MM.1S (cell line): ENCODE measurements at regions not wholly inside any gene's neighbourhood (a gene's known extent, or its start where the extent isn't known, plus 50 kb on each side); places are given as distances from the start of the nearest gene placed in this dataset.

Experiments used
- EZH2 ChIP-seq: fragments of 300-600 bp; sonication (generic); optimal IDR thresholded peaks from 2 replicates; pipeline ENCODE3; 2017; ENCODE audit warnings: low read depth, mild to moderate bottlenecking, antibody characterized with exemption, low read length, mixed read lengths
- EZH2phosphoT487 ChIP-seq: fragments of 300-600 bp; sonication (generic); IDR thresholded peaks from 2 replicates; pipeline ENCODE4 v1.6.1; 2018; ENCODE audit warnings: antibody characterized with exemption, low read length
- TF ChIP-seq, protein P1 (sequence below): fragments of 300-600 bp; sonication (generic); IDR thresholded peaks from 2 replicates; pipeline ENCODE4 v1.5.1; 2016; ENCODE audit warnings: antibody characterized with exemption, low read length, mixed read lengths

DNA sequence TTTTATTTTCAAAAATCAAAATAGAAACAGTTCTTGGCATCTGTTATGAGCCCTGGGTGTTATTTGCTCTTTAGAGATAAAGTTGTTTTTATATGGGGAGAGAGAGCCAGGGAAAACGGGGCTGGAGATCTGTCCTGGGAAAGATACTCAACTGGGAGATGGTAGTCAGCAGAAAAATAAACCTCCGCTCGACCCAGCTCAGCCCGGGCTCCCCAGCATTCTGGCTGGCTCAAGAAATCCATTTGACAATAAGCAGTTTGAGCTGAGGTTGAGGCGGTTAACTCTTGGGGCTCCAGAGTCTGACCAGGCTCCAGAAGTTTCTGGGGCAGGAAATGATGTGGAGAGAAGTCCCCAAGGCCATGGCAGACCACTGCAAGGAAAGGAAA lies 151.9 kb downstream of the IRX5 start:
- TF ChIP-seq, protein P1, sequence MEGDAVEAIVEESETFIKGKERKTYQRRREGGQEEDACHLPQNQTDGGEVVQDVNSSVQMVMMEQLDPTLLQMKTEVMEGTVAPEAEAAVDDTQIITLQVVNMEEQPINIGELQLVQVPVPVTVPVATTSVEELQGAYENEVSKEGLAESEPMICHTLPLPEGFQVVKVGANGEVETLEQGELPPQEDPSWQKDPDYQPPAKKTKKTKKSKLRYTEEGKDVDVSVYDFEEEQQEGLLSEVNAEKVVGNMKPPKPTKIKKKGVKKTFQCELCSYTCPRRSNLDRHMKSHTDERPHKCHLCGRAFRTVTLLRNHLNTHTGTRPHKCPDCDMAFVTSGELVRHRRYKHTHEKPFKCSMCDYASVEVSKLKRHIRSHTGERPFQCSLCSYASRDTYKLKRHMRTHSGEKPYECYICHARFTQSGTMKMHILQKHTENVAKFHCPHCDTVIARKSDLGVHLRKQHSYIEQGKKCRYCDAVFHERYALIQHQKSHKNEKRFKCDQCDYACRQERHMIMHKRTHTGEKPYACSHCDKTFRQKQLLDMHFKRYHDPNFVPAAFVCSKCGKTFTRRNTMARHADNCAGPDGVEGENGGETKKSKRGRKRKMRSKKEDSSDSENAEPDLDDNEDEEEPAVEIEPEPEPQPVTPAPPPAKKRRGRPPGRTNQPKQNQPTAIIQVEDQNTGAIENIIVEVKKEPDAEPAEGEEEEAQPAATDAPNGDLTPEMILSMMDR: no peak
- TF ChIP-seq EZH2: no peak
- no peak for TF ChIP-seq EZH2phosphoT487
